ENCODE measurements at regions not wholly inside any gene's neighbourhood (a gene's known extent, or its start where the extent isn't known, plus 50 kb on each side); places are given as distances from the start of the nearest gene placed in this dataset.

DNA sequence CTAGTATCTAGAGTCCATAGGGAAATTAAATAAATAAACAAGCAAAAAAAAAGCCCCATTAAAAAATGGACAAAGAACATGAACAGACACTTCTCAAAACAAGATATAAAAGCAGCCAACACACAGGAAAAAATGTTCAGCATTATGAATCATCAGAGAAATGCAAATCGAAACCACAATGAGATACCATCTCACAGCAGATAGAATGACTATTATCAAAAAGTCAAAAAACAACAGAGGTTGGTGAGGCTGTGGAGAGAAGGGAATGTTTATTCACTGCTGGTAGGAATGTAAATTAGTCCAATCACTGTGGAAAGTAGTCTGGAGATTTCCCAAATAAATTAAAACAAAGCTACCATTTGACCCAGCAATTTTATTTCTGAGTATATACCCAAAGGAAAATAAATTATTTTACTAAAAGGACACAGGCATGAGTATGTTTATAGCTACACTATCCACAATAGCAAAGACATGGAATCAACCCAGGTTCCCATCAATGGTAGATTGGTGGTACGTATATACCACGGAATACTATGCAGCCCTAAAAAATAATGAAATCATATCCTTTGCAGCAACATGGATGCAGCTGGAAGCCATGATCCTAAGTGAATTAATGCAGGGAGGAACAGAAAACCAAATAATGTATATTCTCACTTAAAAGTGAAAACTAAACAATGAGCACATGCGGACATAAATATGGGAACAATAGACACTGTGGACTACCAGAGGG is 366.5 kb upstream of the SEMA3C start:
- H3K27ac ChIP-seq (ENCODE audit: low read length in 2 of 2) = no peak overlapping the region
- ChIA-PET POLR2A (no interaction called here), CTCF (no interaction called here)
- no peak overlapping the region for H3K4me3 ChIP-seq (ENCODE audit: control extremely low read depth in 1 of 5, extremely low read depth in 1 of 5, insufficient read depth in 1 of 5, low read depth in 2 of 5, low read length in 4 of 5)
- Mint-ChIP-seq H3K4me3 (no peak overlapping the region), H3K27me3 (no peaks in the 10 kb centered on the region), H3K27ac (no peak overlapping the region), H3K9me3 (ENCODE audit: insufficient read depth) (peaks cover 5% of the 10 kb centered on the region), H3K4me1 (no peaks in the 10 kb centered on the region)
- WGBS (ENCODE audit: insufficient coverage) = 100% methylated on average over 1 of the region's 4 CpGs
- H3K36me3 ChIP-seq (replicated peaks in 1 of 2; ENCODE audit: control extremely low read depth in 1 of 2, control insufficient read depth in 1 of 2, extremely low read depth in 1 of 2, insufficient read depth in 2 of 2, low read length in 1 of 2) = no peaks in the 10 kb centered on the region
- H3K4me2 ChIP-seq (replicated peaks; ENCODE audit: low read depth, low read length, poor library complexity, severe bottlenecking) = no peak overlapping the region
- no peaks in the 10 kb centered on the region for H3K4me1 ChIP-seq (ENCODE audit: control insufficient read depth in 2 of 2, insufficient read depth in 2 of 2, low read length in 2 of 2)
- TF ChIP-seq EZH2 (IDR thresholded peaks at IDR 0.05; ENCODE audit: borderline replicate concordance, insufficient read depth, low read depth, low read length, poor library complexity, severe bottlenecking) = no peak
- TF ChIP-seq, protein P1, sequence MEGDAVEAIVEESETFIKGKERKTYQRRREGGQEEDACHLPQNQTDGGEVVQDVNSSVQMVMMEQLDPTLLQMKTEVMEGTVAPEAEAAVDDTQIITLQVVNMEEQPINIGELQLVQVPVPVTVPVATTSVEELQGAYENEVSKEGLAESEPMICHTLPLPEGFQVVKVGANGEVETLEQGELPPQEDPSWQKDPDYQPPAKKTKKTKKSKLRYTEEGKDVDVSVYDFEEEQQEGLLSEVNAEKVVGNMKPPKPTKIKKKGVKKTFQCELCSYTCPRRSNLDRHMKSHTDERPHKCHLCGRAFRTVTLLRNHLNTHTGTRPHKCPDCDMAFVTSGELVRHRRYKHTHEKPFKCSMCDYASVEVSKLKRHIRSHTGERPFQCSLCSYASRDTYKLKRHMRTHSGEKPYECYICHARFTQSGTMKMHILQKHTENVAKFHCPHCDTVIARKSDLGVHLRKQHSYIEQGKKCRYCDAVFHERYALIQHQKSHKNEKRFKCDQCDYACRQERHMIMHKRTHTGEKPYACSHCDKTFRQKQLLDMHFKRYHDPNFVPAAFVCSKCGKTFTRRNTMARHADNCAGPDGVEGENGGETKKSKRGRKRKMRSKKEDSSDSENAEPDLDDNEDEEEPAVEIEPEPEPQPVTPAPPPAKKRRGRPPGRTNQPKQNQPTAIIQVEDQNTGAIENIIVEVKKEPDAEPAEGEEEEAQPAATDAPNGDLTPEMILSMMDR (IDR thresholded peaks at IDR 0.05) = no peak
- H4K20me1 ChIP-seq (ENCODE audit: control insufficient read depth, insufficient read depth, low read length, poor library complexity, severe bottlenecking) = no peaks in the 10 kb centered on the region
- no peak for ATAC-seq (ENCODE audit: low read depth)
- no peak for DNase-seq
- peaks cover 0 to 8% (median 0%) of the 10 kb centered on the region in 3 donors for H3K9me3 ChIP-seq (ENCODE audit: control extremely low read depth in 1 of 3, control insufficient read depth in 2 of 3, insufficient read depth in 1 of 3, low read length in 2 of 3)
- intact Hi-C loops (cut with micrococcal nuclease) = no loop called here
- no peak overlapping the region for H3K9ac ChIP-seq (ENCODE audit: low read length)
- no peaks in the 10 kb centered on the region for H3K27me3 ChIP-seq (replicated peaks in 1 of 4; ENCODE audit: control extremely low read depth in 1 of 4, control insufficient read depth in 3 of 4, insufficient read depth in 4 of 4, low read length in 3 of 4)
- H2AFZ ChIP-seq (ENCODE audit: insufficient read depth, low read depth, low read length, poor library complexity, severe bottlenecking) = no peak overlapping the region
- no peaks in the 10 kb centered on the region for H3K79me2 ChIP-seq (ENCODE audit: control insufficient read depth, insufficient read depth, low read length)

DNA sequence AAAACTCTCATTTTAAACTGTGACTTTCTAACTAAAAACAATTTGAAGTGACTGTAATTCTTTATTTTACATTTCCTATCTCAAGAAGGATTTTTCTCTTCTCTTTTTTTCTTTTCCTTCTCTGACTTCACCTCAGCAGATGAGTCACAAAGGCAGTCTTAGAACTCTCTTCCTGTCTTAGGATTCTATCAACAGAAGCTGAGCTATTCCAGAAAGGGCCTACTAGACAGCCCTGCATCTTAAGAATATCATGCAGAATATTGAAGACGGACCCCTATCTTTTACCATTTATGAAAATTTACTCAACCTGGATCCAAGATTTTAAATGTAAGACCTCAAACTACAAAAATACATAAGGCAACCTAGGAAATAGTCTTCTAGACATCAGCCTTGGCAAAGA is 365.7 kb upstream of the SEMA3C start:
- intact Hi-C loops (cut with micrococcal nuclease) = no loop called here
- no peak overlapping the region for H3K4me2 ChIP-seq (replicated peaks; ENCODE audit: low read depth, low read length, poor library complexity, severe bottlenecking)

More for the DNA sequence above, 365.7 kb upstream of the SEMA3C start:
- ChIA-PET CTCF (no interaction called here), POLR2A (no interaction called here)
- Histone ChIP-seq H3K9ac (ENCODE audit: low read length) (no peak overlapping the region), H4K20me1 (ENCODE audit: control insufficient read depth, insufficient read depth, low read length, poor library complexity, severe bottlenecking) (no peaks in the 10 kb centered on the region), H3K79me2 (ENCODE audit: control insufficient read depth, insufficient read depth, low read length) (no peaks in the 10 kb centered on the region), H3K9me3 (ENCODE audit: control extremely low read depth in 1 of 3, control insufficient read depth in 2 of 3, insufficient read depth in 1 of 3, low read length in 2 of 3) (peaks cover 0 to 8% (median 0%) of the 10 kb centered on the region in 3 donors), H3K4me1 (ENCODE audit: control insufficient read depth in 2 of 2, insufficient read depth in 2 of 2, low read length in 2 of 2) (no peaks in the 10 kb centered on the region), H2AFZ (ENCODE audit: insufficient read depth, low read depth, low read length, poor library complexity, severe bottlenecking) (no peak overlapping the region), H3K27me3 (replicated peaks in 1 of 4; ENCODE audit: control extremely low read depth in 1 of 4, control insufficient read depth in 3 of 4, insufficient read depth in 4 of 4, low read length in 3 of 4) (no peaks in the 10 kb centered on the region), H3K36me3 (replicated peaks in 1 of 2; ENCODE audit: control extremely low read depth in 1 of 2, control insufficient read depth in 1 of 2, extremely low read depth in 1 of 2, insufficient read depth in 2 of 2, low read length in 1 of 2) (no peaks in the 10 kb centered on the region), H3K27ac (ENCODE audit: low read length in 2 of 2) (no peak overlapping the region), H3K4me3 (ENCODE audit: control extremely low read depth in 1 of 5, extremely low read depth in 1 of 5, insufficient read depth in 1 of 5, low read depth in 2 of 5, low read length in 4 of 5) (no peak overlapping the region)
- Mint-ChIP-seq H3K27ac (no peak overlapping the region), H3K27me3 (no peaks in the 10 kb centered on the region), H3K9me3 (ENCODE audit: insufficient read depth) (peaks cover 7% of the 10 kb centered on the region), H3K4me1 (no peaks in the 10 kb centered on the region), H3K4me3 (no peak overlapping the region)
- whole genome bisulfite sequencing (ENCODE audit: insufficient coverage) = 83% methylated on average over 1 of the region's 1 CpG
- DNase-seq (no peak), ATAC-seq (ENCODE audit: low read depth) (no peak)
- TF ChIP-seq, protein P1 (IDR thresholded peaks at IDR 0.05) = no peak
- no peak for TF ChIP-seq EZH2 (IDR thresholded peaks at IDR 0.05; ENCODE audit: borderline replicate concordance, insufficient read depth, low read depth, low read length, poor library complexity, severe bottlenecking)

Data from B cell (primary cell).